Fibroblast of skin of right biceps (primary cell): ENCODE measurements at regions not wholly inside any gene's neighbourhood (a gene's known extent, or its start where the extent isn't known, plus 50 kb on each side); places are given as distances from the start of the nearest gene placed in this dataset.
"Not testable (repeated sequence)": the region's sequence is repeated elsewhere in the genome, so short reads cannot be mapped to it uniquely, and the experiment has no call there.

ENCODE experiments used
- DNase-seq: peaks from one replicate; pipeline ENCODE4 v3.0.0-alpha.2; 2013

- DNase-seq, result no peak
These were observed 96.0 kb downstream of the RASGEF1B start for GRCh38 chr4:81375745-81376144.

GRCh38 chr4:81369886-81370285 lies 101.8 kb downstream of the RASGEF1B start:
- no peak for DNase-seq

- peak; percentile 58 for DNase-seq
These were observed 104.9 kb downstream of the RASGEF1B start for GRCh38 chr4:81366779-81367178.

- DNase-seq, result peak; percentile 81
These were observed 111.0 kb downstream of the RASGEF1B start for GRCh38 chr4:81360737-81361136.

DNA sequence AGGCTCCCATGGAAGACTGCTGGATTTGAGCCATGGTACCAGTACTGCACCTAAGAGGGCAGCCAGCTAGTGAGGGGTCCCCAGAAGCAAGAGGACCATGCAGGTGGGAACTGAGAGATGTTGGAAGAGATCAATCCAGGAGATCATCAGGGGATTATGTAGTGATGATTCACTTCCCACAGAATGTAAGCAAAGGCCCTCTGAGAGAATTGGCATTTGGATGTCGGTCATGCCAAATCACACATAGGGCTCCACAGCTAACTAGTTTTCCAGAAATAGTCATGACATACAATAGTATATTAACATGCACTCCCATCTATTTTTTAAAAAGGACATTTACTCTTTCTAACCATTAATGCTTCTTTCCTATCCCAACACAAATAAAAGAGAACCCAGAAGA lies 112.5 kb downstream of the RASGEF1B start:
- DNase-seq, result peak; percentile 84

DNA sequence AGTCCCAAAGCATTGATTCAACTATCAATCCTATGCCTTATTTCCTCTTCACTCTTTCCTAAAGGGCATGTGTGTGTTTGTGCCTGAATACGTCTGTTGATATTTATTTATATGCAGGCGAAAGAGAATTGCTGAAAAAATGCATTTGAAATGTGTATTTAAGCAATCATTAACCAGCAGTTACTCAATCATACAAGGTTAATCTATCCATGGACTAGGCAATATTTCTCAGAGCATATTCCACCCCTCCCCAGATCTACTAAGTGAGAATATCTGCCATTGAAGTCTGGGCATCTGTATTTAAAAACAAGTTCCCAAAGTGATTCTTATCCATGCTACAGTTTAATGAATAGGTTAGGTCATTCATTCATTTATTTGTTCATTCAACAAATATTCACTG lies 113.6 kb downstream of the RASGEF1B start:
- no peak for DNase-seq

- peak; percentile 87 for DNase-seq
These were observed 115.1 kb downstream of the RASGEF1B start for GRCh38 chr4:81356621-81357020.

- no peak for DNase-seq
These were observed 116.6 kb downstream of the RASGEF1B start for GRCh38 chr4:81355136-81355535.

DNA sequence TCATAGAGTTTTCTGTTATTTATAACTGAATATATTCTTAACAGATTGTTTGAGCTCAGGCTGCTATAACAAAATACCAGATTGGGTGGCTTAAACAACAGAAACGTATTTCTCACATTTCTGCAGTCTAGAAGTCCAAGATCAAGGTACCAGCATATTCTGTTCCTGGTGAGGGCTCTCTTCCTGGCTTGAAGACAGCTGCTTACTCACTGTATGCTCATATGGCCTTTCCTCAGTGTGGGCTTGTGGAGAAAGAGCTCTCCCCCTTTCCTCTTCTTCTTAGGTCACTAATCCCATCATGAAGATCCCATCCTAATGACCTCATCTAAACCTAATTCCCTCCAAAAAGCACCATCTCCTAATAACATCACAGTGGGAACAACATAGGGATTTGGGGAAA lies 117.8 kb downstream of the RASGEF1B start:
- peak; percentile 75 for DNase-seq

DNA sequence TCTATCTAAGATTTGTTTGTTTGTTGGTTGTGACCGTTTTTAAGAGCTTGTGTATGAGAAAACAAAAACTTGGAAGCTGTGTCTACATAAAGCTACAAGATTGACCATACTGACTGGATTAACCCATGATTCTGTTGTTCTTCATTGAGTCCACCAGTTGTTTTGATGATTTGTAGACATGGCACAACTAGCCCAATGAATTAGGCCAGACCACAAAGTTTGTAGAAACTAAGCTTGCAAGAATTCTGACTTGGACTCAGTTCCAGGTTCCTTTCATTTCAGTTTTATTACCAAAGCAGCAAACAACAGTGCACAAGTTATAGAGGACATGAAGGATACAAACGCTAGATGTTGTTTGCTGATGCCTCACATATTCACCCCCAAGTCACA lies 119.3 kb downstream of the RASGEF1B start:
- peak; percentile 49 for DNase-seq

GRCh38 chr4:81351654-81352445 lies 119.9 kb downstream of the RASGEF1B start:
- DNase-seq, result peak; percentile 72

- DNase-seq, result no peak
These were observed 121.7 kb downstream of the RASGEF1B start for GRCh38 chr4:81350040-81350439.

DNA sequence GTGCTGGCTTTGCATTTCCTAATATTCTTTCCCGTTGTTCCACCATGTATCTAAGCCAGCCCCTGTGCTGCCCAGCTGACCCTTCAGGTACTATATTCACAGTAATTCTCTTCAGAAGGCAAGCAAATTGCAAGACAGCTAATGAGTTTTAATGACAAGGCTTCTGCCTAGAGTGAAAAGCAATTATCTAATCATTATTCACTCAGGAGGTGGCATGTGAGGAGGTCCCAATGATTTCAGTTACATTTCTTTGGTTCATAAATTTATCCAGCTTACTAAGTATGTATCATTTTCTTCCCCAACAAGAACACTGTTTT lies 123.0 kb downstream of the RASGEF1B start:
- DNase-seq, result no peak

DNA sequence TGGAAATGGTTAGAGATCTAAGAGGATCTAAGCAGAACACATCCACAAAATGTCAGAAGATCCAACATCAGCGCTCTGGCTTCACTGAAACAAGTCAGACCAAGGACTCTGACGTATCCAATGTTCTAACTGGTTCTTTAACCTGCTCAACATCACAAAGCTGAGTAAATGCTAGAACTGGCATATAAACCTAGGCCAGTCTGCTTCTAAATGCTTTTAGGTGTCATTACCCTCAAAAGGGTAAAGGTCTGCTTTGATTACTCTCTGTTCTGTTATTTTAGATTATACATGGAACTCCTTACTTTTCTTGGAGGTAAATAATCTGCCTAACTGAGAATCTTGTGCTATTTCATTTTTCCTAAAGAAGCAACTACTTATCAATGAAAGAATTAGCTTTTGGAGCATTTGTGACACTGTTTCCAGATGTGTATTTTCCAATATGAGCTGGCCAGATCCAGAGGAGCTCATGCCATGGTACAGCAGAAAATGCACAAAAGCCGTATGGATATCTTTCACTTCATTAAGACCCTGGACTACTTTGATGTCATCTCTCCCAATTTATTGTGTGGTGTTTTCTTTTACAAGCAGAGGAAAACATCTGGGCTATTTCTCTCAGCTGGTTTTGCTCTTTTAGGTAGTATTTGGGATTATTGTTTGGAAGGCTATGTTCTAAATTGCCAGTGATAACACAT lies 123.5 kb downstream of the RASGEF1B start:
- DNase-seq, result no peak

DNA sequence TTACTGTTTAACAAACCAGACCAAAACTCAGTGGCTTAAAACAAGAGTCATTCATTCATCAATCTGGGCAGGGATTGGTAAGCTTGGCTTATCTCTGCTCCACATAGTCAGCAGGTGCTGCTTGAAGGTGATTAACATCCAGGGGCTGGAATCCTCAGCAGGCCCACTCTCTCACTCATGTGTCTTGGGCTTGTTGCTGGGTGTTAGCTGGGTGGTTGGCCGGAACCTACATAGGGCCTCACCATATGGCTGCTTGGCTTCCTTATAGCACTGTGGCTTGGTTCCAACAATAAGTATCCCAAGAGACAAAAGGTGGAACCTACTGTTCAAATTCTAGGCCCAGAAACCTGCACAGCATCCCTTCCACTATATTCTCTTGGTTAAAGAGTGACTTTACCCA lies 125.0 kb downstream of the RASGEF1B start:
- DNase-seq, result no peak

DNA sequence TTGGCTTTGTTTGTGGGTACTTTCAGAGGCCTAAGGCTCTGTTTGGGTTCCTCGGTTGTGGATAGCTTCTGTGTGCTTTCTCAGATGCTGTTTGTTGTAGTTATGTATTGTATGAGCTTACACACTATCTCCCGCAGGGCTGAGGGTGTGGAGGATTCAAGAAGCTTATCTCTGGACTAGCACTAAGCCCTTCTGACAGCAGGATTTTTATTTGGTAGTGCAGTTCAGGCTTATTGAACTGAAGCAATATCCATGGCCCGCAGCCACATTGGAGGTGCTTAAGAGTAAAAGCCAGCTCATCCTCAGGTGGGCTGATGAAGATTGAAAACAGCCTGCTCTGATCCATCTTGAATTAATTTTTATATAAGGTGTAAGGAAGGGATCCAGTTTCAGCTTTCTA lies 128.2 kb downstream of the RASGEF1B start:
- DNase-seq, result no peak

GRCh38 chr4:81343046-81343445 lies 128.0 kb upstream of the PRKG2 start:
- DNase-seq, result no peak

- DNase-seq, result no peak
These were observed 122.2 kb upstream of the PRKG2 start for GRCh38 chr4:81337211-81337610.

GRCh38 chr4:81335122-81335912 lies 120.3 kb upstream of the PRKG2 start:
- DNase-seq, result peak; percentile 83

- DNase-seq, result no peak
These were observed 115.0 kb upstream of the PRKG2 start for GRCh38 chr4:81330018-81330417.

- DNase-seq, result no peak
These were observed 111.6 kb upstream of the PRKG2 start for GRCh38 chr4:81326581-81326980.

GRCh38 chr4:81324594-81324993 lies 109.6 kb upstream of the PRKG2 start:
- DNase-seq, result not testable (repeated sequence)

DNA sequence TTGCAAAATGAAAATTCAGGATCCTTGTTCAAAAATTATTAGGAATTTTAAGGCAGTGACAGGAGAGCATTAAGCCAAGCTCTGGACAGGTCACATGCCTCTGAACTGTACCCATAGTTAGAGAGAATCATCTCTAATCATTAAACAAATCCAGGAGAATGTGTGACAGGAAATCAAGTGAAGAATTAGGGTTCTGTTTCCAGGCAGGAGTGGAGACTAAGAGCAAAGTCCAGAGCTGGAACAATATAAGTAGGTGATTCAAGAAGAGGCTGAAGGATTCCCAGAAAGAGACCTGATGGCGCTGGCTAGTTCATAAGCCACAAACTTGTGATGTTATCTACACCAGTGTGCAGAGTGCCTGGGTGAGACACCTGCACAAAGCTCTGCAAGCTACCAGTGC lies 104.6 kb upstream of the PRKG2 start:
- DNase-seq, result no peak
